Mucosa of descending colon (tissue), 3 donors: ENCODE measurements at regions not wholly inside any gene's neighbourhood (a gene's known extent, or its start where the extent isn't known, plus 50 kb on each side); places are given as distances from the start of the nearest gene placed in this dataset.

ENCODE experiments used
- ATAC-seq: fragments of 200-7000 bp; cut with Tn5 transposase; one replicate; pipeline ENCODE4 v1.9.1; 2020; ENCODE audit warnings: mild to moderate bottlenecking, moderate library complexity
- DNase-seq, 3 donors: peaks; one replicate each; pipeline ENCODE4 v3.0.0-alpha.2; 2020
- H3K36me3 ChIP-seq: fragments of 200-600 bp; one replicate; pipeline ENCODE4 v1.8.0; 2021; ENCODE audit warnings: low read depth, mild to moderate bottlenecking
- H3K4me1 ChIP-seq: fragments of 200-600 bp; one replicate; pipeline ENCODE4 v1.8.0; 2021; ENCODE audit warnings: low read depth, mild to moderate bottlenecking
- H3K4me3 ChIP-seq: fragments of 200-600 bp; one replicate; pipeline ENCODE4 v1.8.0; 2021; ENCODE audit warnings: mild to moderate bottlenecking
- H3K9me3 ChIP-seq: fragments of 200-600 bp; one replicate; pipeline ENCODE4 v1.8.0; 2021; ENCODE audit warnings: mild to moderate bottlenecking
- CTCF ChIP-seq: fragments of 200-600 bp; IDR thresholded peaks from one replicate; pipeline ENCODE4 v1.8.0; 2022; ENCODE audit warnings: antibody characterized with exemption, mild to moderate bottlenecking
- intact Hi-C, 2 donors: fragments of 100-400 bp; cut with DNase I in 1 of 2; cut with micrococcal nuclease in 1 of 2; formaldehyde crosslinking; loops; one replicate each; pipeline versions ENCODE4 v1.11.0 to v1.11.1; 2022; cut with DNase I, micrococcal nuclease
- donor health status: DM: no; HTN: no; CAD: no; lungs with moderate emphysema.
- donor health status: DM: no; HTN: no; CAD: no.
- donor health status: DM: no; HTN: yes; CAD: no.

GRCh38 chr2:65917986-65918385 is 485.6 kb upstream of the SPRED2 start:
- Histone ChIP-seq H3K4me1 (no peaks in the 10 kb centered on the region), H3K4me3 (no peak overlapping the region), H3K36me3 (no peaks in the 10 kb centered on the region), H3K9me3 (no peaks in the 10 kb centered on the region)
- no peak for DNase-seq
- intact Hi-C loops, result no loop called here
- TF ChIP-seq CTCF, result no peak
- ATAC-seq, result no peak

GRCh38 chr2:65916785-65917295 is 484.4 kb upstream of the SPRED2 start:
- Histone ChIP-seq H3K4me3 (no peak overlapping the region), H3K36me3 (no peaks in the 10 kb centered on the region), H3K4me1 (no peaks in the 10 kb centered on the region), H3K9me3 (no peaks in the 10 kb centered on the region)
- intact Hi-C loops, result no loop called here
- no peak for TF ChIP-seq CTCF
- ATAC-seq (no peak), DNase-seq (no peak)

- TF ChIP-seq CTCF, result no peak
- DNase-seq (no peak), ATAC-seq (no peak)
- intact Hi-C loops, result no loop called here
- H3K36me3 ChIP-seq, result no peaks in the 10 kb centered on the region
- no peak overlapping the region for H3K4me3 ChIP-seq
- no peaks in the 10 kb centered on the region for H3K4me1 ChIP-seq
- no peaks in the 10 kb centered on the region for H3K9me3 ChIP-seq
These were observed 483.8 kb upstream of the SPRED2 start for GRCh38 chr2:65916177-65916576.

GRCh38 chr2:65915273-65915672 is 482.9 kb upstream of the SPRED2 start:
- DNase-seq (no peak), ATAC-seq (no peak)
- no peaks in the 10 kb centered on the region for H3K36me3 ChIP-seq
- H3K4me1 ChIP-seq, result no peaks in the 10 kb centered on the region
- intact Hi-C loops, result no loop called here
- H3K9me3 ChIP-seq, result no peaks in the 10 kb centered on the region
- no peak for TF ChIP-seq CTCF
- no peak overlapping the region for H3K4me3 ChIP-seq

GRCh38 chr2:65914244-65914786 is 481.9 kb upstream of the SPRED2 start:
- Histone ChIP-seq H3K4me1 (no peaks in the 10 kb centered on the region), H3K9me3 (no peaks in the 10 kb centered on the region), H3K4me3 (no peak overlapping the region), H3K36me3 (no peaks in the 10 kb centered on the region)
- TF ChIP-seq CTCF, result no peak
- ATAC-seq (no peak), DNase-seq (no peak)
- intact Hi-C loops, result no loop called here

- Histone ChIP-seq H3K36me3 (no peaks in the 10 kb centered on the region), H3K4me3 (no peak overlapping the region), H3K4me1 (no peaks in the 10 kb centered on the region), H3K9me3 (no peaks in the 10 kb centered on the region)
- no peak for DNase-seq
- no peak for TF ChIP-seq CTCF
- intact Hi-C loops, result no loop called here
- no peak for ATAC-seq
These were observed 481.4 kb upstream of the SPRED2 start for GRCh38 chr2:65913813-65914212.
